ENCODE measurements at regions not wholly inside any gene's neighbourhood (a gene's known extent, or its start where the extent isn't known, plus 50 kb on each side); places are given as distances from the start of the nearest gene placed in this dataset.
"Not testable (repeated sequence)": the region's sequence is repeated elsewhere in the genome, so short reads cannot be mapped to it uniquely, and the experiment has no call there.

GRCh38 chr11:3444420-3444744 is 65.4 kb upstream of the ZNF195 start:
- not testable (repeated sequence) for DNase-seq (ENCODE audit: low read depth)

GRCh38 chr11:3443700-3444419 is 64.9 kb upstream of the ZNF195 start:
- DNase-seq (ENCODE audit: low read depth), result not testable (repeated sequence)

- DNase-seq (ENCODE audit: low read depth), result not testable (repeated sequence)
These were observed 58.5 kb upstream of the ZNF195 start for GRCh38 chr11:3437441-3437840.

GRCh38 chr11:3434976-3435375 is 56.0 kb upstream of the ZNF195 start:
- no peak for DNase-seq (ENCODE audit: low read depth)

GRCh38 chr11:3429191-3429590 is 50.2 kb upstream of the ZNF195 start:
- not testable (repeated sequence) for DNase-seq (ENCODE audit: low read depth)
